ENCODE measurements at regions not wholly inside any gene's neighbourhood (a gene's known extent, or its start where the extent isn't known, plus 50 kb on each side); places are given as distances from the start of the nearest gene placed in this dataset.
A peak's percentile ranks its signal among the peaks of the same experiment; 100 is the strongest.

DNA sequence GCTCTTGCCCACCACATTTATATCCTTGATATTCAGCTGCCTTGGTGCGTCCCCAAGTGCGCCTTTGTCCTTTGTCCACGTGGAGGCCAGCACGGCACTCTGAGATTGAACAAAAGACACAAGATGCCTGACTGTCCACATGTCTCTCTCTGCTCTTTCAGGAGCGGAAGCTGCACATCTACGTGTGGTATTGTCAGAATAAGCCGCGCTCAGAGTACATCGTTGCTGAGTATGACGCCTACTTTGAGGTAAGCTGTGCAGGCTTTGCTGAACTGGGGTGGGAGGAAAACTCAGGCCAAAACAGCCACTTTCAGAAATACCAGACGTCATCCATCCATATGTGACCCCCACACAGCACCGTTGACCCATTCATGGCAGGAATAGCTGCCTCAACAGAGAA is 72.0 kb upstream of the UMPS start:
- no peak overlapping the region for H3K4me3 ChIP-seq (ENCODE audit: extremely low read depth, insufficient read depth, low read length, poor library complexity, severe bottlenecking)
- H3K27ac ChIP-seq (ENCODE audit: low read depth, low read length, severe bottlenecking) = no peak overlapping the region
- H3K36me3 ChIP-seq (ENCODE audit: control insufficient read depth, insufficient read depth, low read length) = peaks cover 34% of the 10 kb centered on the region
- WGBS, 2 experiments (ENCODE audit: insufficient coverage in 2 of 2) = 89 to 90% methylated on average over 10 of the region's 12 CpGs
- no peaks in the 10 kb centered on the region for H3K9me3 ChIP-seq (ENCODE audit: control insufficient read depth, low read length)
- H3K4me1 ChIP-seq (ENCODE audit: control insufficient read depth, insufficient read depth, low read length, poor library complexity, severe bottlenecking) = peaks cover 19% of the 10 kb centered on the region

DNA sequence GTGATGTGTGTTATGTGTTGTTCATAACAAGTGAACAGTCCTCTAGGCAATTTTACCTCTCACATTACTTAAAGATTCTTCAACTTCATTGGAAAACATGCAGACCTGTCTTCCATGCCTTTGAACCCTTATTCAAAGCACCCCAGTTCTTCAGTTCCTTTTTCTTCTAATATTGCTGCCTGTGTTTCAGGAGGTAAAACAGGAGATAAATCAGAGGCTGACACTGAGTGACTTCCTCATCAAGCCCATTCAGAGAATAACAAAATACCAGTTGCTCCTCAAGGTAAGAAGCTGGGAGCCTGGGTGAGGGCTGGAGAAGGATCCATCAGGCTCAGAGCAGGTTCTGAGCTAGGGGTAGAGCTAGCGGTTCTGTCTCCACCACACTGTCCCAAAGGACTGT is 71.1 kb upstream of the UMPS start:
- Histone ChIP-seq H3K9me3 (ENCODE audit: control insufficient read depth, low read length) (no peaks in the 10 kb centered on the region), H3K4me1 (ENCODE audit: control insufficient read depth, insufficient read depth, low read length, poor library complexity, severe bottlenecking) (peaks cover 20% of the 10 kb centered on the region), H3K27ac (ENCODE audit: low read depth, low read length, severe bottlenecking) (no peak overlapping the region), H3K4me3 (ENCODE audit: extremely low read depth, insufficient read depth, low read length, poor library complexity, severe bottlenecking) (no peak overlapping the region), H3K36me3 (ENCODE audit: control insufficient read depth, insufficient read depth, low read length) (peaks cover 35% of the 10 kb centered on the region)
- no CpG with 5 or more reads among the region's 1 CpG for WGBS, 2 experiments (ENCODE audit: insufficient coverage in 2 of 2)

DNA sequence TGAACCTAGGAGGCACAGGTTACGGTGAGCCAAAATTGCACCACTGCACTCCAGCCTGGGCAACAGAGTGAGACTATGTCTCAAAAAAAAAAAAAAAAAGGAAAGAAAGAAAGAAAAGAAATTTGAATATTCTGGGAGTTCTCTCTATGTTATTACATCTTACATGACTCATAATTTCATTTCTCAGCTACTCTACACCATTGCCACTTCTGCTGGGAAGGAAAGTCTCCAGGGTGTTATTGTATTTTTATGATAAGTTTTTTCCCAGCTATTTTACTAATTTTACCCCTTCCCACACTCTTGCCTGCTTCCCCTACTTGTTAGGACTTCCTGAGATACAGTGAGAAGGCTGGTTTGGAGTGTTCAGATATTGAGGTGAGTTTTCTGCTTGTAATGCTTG is 69.7 kb upstream of the UMPS start:
- WGBS, 2 experiments (ENCODE audit: insufficient coverage in 2 of 2) = no CpG with 5 or more reads among the region's 1 CpG
- peaks cover 35% of the 10 kb centered on the region for H3K36me3 ChIP-seq (ENCODE audit: control insufficient read depth, insufficient read depth, low read length)
- no peaks in the 10 kb centered on the region for H3K9me3 ChIP-seq (ENCODE audit: control insufficient read depth, low read length)
- H3K4me3 ChIP-seq (ENCODE audit: extremely low read depth, insufficient read depth, low read length, poor library complexity, severe bottlenecking) = no peak overlapping the region
- peaks cover 19% of the 10 kb centered on the region for H3K4me1 ChIP-seq (ENCODE audit: control insufficient read depth, insufficient read depth, low read length, poor library complexity, severe bottlenecking)
- H3K27ac ChIP-seq (ENCODE audit: low read depth, low read length, severe bottlenecking) = no peak overlapping the region

DNA sequence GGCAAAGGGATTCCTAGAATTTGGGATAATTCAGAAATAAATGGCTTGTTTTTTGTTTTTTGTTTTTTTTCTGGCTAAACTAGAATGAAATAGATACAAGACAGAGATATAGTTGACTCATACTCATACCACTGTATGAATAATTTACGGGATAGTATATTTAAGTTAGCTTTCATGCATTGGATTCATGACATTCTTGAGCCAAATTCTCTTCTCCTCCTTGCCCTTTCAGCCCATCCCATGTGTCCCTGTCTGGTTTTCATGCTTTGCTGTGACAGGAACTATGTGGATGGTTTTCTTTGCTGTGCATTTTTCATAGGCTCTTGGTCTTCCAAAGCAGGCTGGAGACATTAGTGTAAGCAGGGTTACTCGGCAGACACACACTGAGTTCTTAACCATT is 66.6 kb upstream of the UMPS start:
- Histone ChIP-seq H3K4me3 (ENCODE audit: extremely low read depth, insufficient read depth, low read length, poor library complexity, severe bottlenecking) (no peak overlapping the region), H3K36me3 (ENCODE audit: control insufficient read depth, insufficient read depth, low read length) (peaks cover 32% of the 10 kb centered on the region), H3K9me3 (ENCODE audit: control insufficient read depth, low read length) (no peaks in the 10 kb centered on the region), H3K27ac (ENCODE audit: low read depth, low read length, severe bottlenecking) (peak overlapping the region; percentile 67), H3K4me1 (ENCODE audit: control insufficient read depth, insufficient read depth, low read length, poor library complexity, severe bottlenecking) (peaks cover 19% of the 10 kb centered on the region)
- 88 to 100% methylated on average over 1 of the region's 2 CpGs for WGBS, 2 experiments (ENCODE audit: insufficient coverage in 2 of 2)

DNA sequence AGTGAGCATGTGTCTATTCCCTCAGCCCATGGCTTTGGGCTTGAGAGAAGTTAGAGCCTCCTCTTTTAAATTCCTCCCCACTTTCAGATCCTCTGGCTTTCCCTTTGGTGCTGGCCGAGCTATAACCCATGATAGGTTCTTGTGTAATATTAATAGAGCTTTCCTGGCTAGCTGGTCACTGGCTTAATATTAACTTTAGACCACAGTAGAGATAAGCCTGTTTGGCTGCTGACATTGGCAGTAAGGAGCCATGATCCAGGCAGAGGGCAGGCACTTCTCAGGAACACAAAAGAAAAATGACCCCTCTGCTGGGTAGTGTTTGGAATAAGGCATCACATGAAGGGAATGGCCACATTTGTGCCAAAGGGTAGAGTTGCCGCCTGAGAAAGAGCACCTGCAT is 65.4 kb upstream of the UMPS start:
- 100% methylated on average over 1 of the region's 2 CpGs for WGBS, 2 experiments (ENCODE audit: insufficient coverage in 2 of 2)
- Histone ChIP-seq H3K9me3 (ENCODE audit: control insufficient read depth, low read length) (no peaks in the 10 kb centered on the region), H3K36me3 (ENCODE audit: control insufficient read depth, insufficient read depth, low read length) (peaks cover 27% of the 10 kb centered on the region), H3K4me3 (ENCODE audit: extremely low read depth, insufficient read depth, low read length, poor library complexity, severe bottlenecking) (no peak overlapping the region), H3K27ac (ENCODE audit: low read depth, low read length, severe bottlenecking) (no peak overlapping the region), H3K4me1 (ENCODE audit: control insufficient read depth, insufficient read depth, low read length, poor library complexity, severe bottlenecking) (peaks cover 19% of the 10 kb centered on the region)

DNA sequence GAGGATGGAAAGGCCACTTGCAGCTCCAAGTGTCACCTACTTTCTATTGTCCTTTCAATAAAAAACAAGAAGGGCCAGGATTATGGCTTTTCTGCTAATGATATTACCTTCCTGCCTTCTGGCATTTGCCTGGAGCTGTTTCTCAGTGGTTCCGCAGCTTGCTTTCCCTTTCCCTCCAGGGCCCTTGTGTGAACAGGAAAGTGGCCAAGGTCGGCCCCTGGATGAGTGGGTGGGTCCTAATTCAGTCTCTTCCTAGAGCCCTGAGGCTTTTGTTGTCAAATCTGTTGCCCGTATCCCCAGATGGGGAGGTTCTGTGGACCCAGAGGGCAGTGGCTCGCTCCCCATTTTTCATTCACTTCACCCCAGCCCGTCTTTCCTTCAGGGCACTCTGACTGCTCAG is 64.2 kb upstream of the UMPS start:
- no peaks in the 10 kb centered on the region for H3K9me3 ChIP-seq (ENCODE audit: control insufficient read depth, low read length)
- WGBS, 2 experiments (ENCODE audit: insufficient coverage in 2 of 2) = 91 to 94% methylated on average over 4 of the region's 5 CpGs
- H3K4me3 ChIP-seq (ENCODE audit: extremely low read depth, insufficient read depth, low read length, poor library complexity, severe bottlenecking) = no peak overlapping the region
- peaks cover 24% of the 10 kb centered on the region for H3K36me3 ChIP-seq (ENCODE audit: control insufficient read depth, insufficient read depth, low read length)
- peaks cover 19% of the 10 kb centered on the region for H3K4me1 ChIP-seq (ENCODE audit: control insufficient read depth, insufficient read depth, low read length, poor library complexity, severe bottlenecking)
- H3K27ac ChIP-seq (ENCODE audit: low read depth, low read length, severe bottlenecking) = no peak overlapping the region

DNA sequence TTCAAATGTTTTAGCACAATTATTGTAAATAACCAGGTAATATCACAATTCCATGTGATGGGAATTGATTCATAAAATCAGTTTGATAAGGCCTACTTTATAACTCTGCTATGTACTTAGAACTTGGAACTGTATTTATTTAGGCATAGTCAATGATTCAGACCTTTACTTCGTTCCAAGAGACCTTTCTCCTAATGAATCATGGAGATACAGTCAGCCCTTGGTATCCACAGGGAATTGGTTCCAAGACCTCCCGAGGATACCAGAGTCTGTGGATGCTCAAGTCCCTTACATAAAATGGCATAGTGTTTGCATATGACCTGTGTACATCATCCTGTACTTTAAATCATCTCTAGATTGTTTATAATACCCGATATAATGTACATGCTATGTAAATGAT is 60.8 kb upstream of the UMPS start:
- H3K36me3 ChIP-seq (ENCODE audit: control insufficient read depth, insufficient read depth, low read length) = peaks cover 43% of the 10 kb centered on the region
- no peaks in the 10 kb centered on the region for H3K9me3 ChIP-seq (ENCODE audit: control insufficient read depth, low read length)
- WGBS, 2 experiments (ENCODE audit: insufficient coverage in 2 of 2) = 100% methylated on average over 1 of the region's 3 CpGs; no CpG with 5 or more reads in 1 of the 2 experiments
- no peaks in the 10 kb centered on the region for H3K4me1 ChIP-seq (ENCODE audit: control insufficient read depth, insufficient read depth, low read length, poor library complexity, severe bottlenecking)
- no peak overlapping the region for H3K4me3 ChIP-seq (ENCODE audit: extremely low read depth, insufficient read depth, low read length, poor library complexity, severe bottlenecking)
- no peak overlapping the region for H3K27ac ChIP-seq (ENCODE audit: low read depth, low read length, severe bottlenecking)

DNA sequence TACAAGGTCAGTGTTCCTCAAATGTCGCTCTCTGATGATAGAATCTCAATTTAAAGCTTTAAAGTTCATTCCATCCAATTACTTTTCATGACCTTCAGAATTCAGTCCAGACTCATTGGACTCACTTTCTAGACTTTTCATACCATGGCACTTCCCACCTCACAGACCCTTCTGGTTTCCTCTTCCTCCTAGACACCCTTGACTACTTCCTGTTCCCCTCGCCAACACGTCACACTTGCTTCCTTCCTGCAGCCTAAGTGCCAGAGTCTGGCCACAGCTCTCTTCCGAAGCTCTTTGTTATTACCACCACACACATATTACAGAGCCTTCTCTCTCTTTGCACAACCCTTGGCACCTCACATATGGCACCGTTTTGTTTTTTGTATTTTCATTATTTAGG is 59.1 kb upstream of the UMPS start:
- H3K36me3 ChIP-seq (ENCODE audit: control insufficient read depth, insufficient read depth, low read length) = peaks cover 51% of the 10 kb centered on the region
- no peaks in the 10 kb centered on the region for H3K4me1 ChIP-seq (ENCODE audit: control insufficient read depth, insufficient read depth, low read length, poor library complexity, severe bottlenecking)
- WGBS, 2 experiments (ENCODE audit: insufficient coverage in 2 of 2) = 91 to 94% methylated on average over 1 to 4 of the region's 5 CpGs
- no peaks in the 10 kb centered on the region for H3K9me3 ChIP-seq (ENCODE audit: control insufficient read depth, low read length)
- no peak overlapping the region for H3K4me3 ChIP-seq (ENCODE audit: extremely low read depth, insufficient read depth, low read length, poor library complexity, severe bottlenecking)
- H3K27ac ChIP-seq (ENCODE audit: low read depth, low read length, severe bottlenecking) = no peak overlapping the region

DNA sequence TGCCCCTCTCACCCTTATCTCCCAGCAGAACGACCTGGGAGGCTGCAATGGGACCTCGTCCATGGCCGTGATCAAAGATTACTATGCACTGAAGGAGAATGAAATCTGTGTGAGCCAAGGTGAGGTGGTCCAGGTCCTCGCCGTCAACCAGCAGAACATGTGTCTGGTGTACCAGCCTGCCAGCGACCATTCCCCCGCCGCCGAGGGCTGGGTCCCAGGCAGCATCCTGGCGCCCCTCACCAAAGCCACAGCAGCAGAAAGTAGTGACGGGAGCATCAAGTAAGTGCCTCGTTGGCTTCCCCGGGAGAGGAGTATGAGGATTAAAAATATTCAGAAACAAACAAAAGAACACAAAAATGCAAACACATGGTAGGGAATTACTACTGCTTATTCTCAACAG is 55.9 kb upstream of the UMPS start:
- H3K36me3 ChIP-seq (ENCODE audit: control insufficient read depth, insufficient read depth, low read length) = peaks cover 45% of the 10 kb centered on the region
- H3K4me3 ChIP-seq (ENCODE audit: extremely low read depth, insufficient read depth, low read length, poor library complexity, severe bottlenecking) = no peak overlapping the region
- 93 to 98% methylated on average over 9 to 10 of the region's 13 CpGs for WGBS, 2 experiments (ENCODE audit: insufficient coverage in 2 of 2)
- no peak overlapping the region for H3K27ac ChIP-seq (ENCODE audit: low read depth, low read length, severe bottlenecking)
- H3K4me1 ChIP-seq (ENCODE audit: control insufficient read depth, insufficient read depth, low read length, poor library complexity, severe bottlenecking) = no peaks in the 10 kb centered on the region
- H3K9me3 ChIP-seq (ENCODE audit: control insufficient read depth, low read length) = no peaks in the 10 kb centered on the region

DNA sequence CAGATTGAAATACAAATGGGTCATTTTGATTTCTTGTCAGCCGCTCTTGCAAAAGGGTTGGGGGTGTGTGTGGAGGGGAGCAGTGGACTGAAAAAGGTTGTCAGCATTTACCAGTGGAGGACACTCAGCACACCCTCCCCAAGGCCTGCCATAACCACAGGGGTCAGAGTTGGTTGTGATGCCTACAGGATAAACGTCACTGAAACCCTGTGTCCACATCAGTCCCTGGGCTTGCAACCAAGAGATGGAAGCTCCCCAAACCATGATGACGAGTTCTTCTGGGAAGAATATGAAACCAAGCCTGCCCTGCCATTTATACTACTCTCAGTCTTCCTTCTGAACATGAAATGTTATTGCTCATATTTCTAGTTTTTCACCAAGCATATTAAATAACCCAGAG is 54.0 kb upstream of the UMPS start:
- Histone ChIP-seq H3K27ac (ENCODE audit: low read depth, low read length, severe bottlenecking) (no peak overlapping the region), H3K9me3 (ENCODE audit: control insufficient read depth, low read length) (no peaks in the 10 kb centered on the region), H3K4me1 (ENCODE audit: control insufficient read depth, insufficient read depth, low read length, poor library complexity, severe bottlenecking) (no peaks in the 10 kb centered on the region), H3K36me3 (ENCODE audit: control insufficient read depth, insufficient read depth, low read length) (peaks cover 43% of the 10 kb centered on the region), H3K4me3 (ENCODE audit: extremely low read depth, insufficient read depth, low read length, poor library complexity, severe bottlenecking) (no peak overlapping the region)
- WGBS, 2 experiments (ENCODE audit: insufficient coverage in 2 of 2) = 96 to 100% methylated on average over 1 to 3 of the region's 3 CpGs

DNA sequence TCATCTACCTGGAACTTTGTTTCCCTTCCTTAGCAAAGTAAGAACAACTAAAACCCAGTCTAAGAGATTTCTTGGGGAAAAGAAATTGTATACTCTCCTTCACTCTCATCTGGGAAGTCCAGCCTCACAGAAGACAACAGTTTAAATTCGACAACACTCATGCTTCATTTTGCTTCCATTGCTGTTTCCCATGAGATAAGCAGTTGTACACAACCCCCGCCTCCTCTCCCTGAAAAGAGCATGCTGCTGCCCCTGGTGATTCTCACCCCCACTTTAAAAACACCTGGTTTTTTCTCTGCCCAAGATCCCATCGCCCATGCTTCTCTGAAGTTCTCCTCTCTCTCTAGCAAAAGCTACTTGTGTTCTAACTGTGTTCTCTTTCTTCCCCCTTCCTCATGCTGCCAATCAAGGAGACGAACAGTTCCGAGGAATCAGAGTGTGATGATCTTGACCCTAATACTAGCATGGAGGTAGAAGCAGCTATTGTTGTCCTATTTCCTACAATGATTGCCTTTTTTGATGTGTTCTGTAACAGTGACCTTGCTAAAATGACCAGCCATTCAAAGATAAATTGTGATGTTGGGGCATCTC is 51.1 kb upstream of the UMPS start:
- Histone ChIP-seq H3K4me1 (ENCODE audit: control insufficient read depth, insufficient read depth, low read length, poor library complexity, severe bottlenecking) (no peaks in the 10 kb centered on the region), H3K27ac (ENCODE audit: low read depth, low read length, severe bottlenecking) (no peak overlapping the region), H3K4me3 (ENCODE audit: extremely low read depth, insufficient read depth, low read length, poor library complexity, severe bottlenecking) (no peak overlapping the region), H3K36me3 (ENCODE audit: control insufficient read depth, insufficient read depth, low read length) (peaks cover 25% of the 10 kb centered on the region), H3K9me3 (ENCODE audit: control insufficient read depth, low read length) (no peaks in the 10 kb centered on the region)
- WGBS, 2 experiments (ENCODE audit: insufficient coverage in 2 of 2) = 92 to 98% methylated on average over 3 to 5 of the region's 5 CpGs

All from mesodermal cell (in vitro differentiated cells).